Right cardiac atrium (tissue), 5 donors: ENCODE measurements at regions not wholly inside any gene's neighbourhood (a gene's known extent, or its start where the extent isn't known, plus 50 kb on each side); places are given as distances from the start of the nearest gene placed in this dataset.

Source experiments
- ATAC-seq, 2 donors: fragments of 200-7000 bp; cut with Tn5 transposase; one replicate each; pipeline versions ENCODE4 v1.8.0 to v1.9.1; 2020; ENCODE audit warnings: moderate library complexity in 2 of 2, mild to moderate bottlenecking in 1 of 2
- DNase-seq, 3 donors: peaks; one replicate each; pipeline ENCODE4 v3.0.0-alpha.2; 2020
- H3K27ac ChIP-seq: one replicate; pipeline ENCODE4 v1.5.1; 2013; ENCODE audit warnings: mild to moderate bottlenecking, low read length, control low read depth, moderate library complexity
- H3K27me3 ChIP-seq: one replicate; pipeline ENCODE4 v1.6.1; 2013; ENCODE audit not compliant: control insufficient read depth, insufficient read depth
- H3K4me1 ChIP-seq: one replicate; pipeline ENCODE4 v1.6.1; 2013; ENCODE audit warnings: low read length; ENCODE audit not compliant: control insufficient read depth, insufficient read depth
- H3K4me3 ChIP-seq: one replicate; pipeline ENCODE4 v1.5.1; 2013; ENCODE audit warnings: low read length, control low read depth
- H3K9me3 ChIP-seq: one replicate; pipeline ENCODE4 v1.6.1; 2013; ENCODE audit warnings: low read length; ENCODE audit not compliant: control insufficient read depth
- WGBS: extraction: QIAGEN DNeasy Blood & Tissue Kit; methylation state at CpG from one replicate; pipeline ENCODE4 v1.1.7; 2013; 5-methylcytosine and 5-hydroxymethylcytosine counted together
- intact Hi-C, 4 donors: fragments of 100-400 bp; cut with DNase I; formaldehyde crosslinking; loops; one replicate each; pipeline versions ENCODE4 v1.11.0 to v1.14.0; 2022 to 2023
- donor health status: healthy with polysubstance abuse.
- donor health status: DM: no; HTN: yes; CAD: no.
- donor health status: DM: no; HTN: no; CAD: no.
- donor health status: DM: no; HTN: yes; CAD: no; lungs with severe emphysema.
- donor health status: DM: yes; HTN: yes; CAD: no.

- no peak for DNase-seq
- Histone ChIP-seq H3K27ac (no peak overlapping the region), H3K4me3 (no peak overlapping the region), H3K9me3 (no peaks in the 10 kb centered on the region), H3K4me1 (no peaks in the 10 kb centered on the region), H3K27me3 (no peaks in the 10 kb centered on the region)
- no peak for ATAC-seq
- intact Hi-C loops: no loop called here
Observed at GRCh38 chr5:125142458-125142857, 396.0 kb upstream of the ZNF608 start.

GRCh38 chr5:125143011-125143410 lies 396.6 kb upstream of the ZNF608 start:
- H3K4me3 ChIP-seq: no peak overlapping the region
- no peak for DNase-seq
- ATAC-seq: no peak
- intact Hi-C loops: no loop called here
- H3K27me3 ChIP-seq: no peaks in the 10 kb centered on the region
- 94% methylated on average over 2 of the region's 2 CpGs for WGBS
- no peaks in the 10 kb centered on the region for H3K4me1 ChIP-seq
- no peaks in the 10 kb centered on the region for H3K9me3 ChIP-seq
- no peak overlapping the region for H3K27ac ChIP-seq

GRCh38 chr5:125148076-125148475 lies 401.6 kb upstream of the ZNF608 start:
- Histone ChIP-seq H3K4me1 (no peaks in the 10 kb centered on the region), H3K27me3 (no peaks in the 10 kb centered on the region), H3K4me3 (no peak overlapping the region), H3K9me3 (no peaks in the 10 kb centered on the region), H3K27ac (no peak overlapping the region)
- intact Hi-C loops: no loop called here
- no peak for ATAC-seq
- WGBS: 75% methylated on average over 1 of the region's 1 CpG
- no peak for DNase-seq

- no peaks in the 10 kb centered on the region for H3K4me1 ChIP-seq
- no peaks in the 10 kb centered on the region for H3K9me3 ChIP-seq
- H3K27ac ChIP-seq: no peak overlapping the region
- H3K4me3 ChIP-seq: no peak overlapping the region
- DNase-seq (no peak), ATAC-seq (no peak)
- no peaks in the 10 kb centered on the region for H3K27me3 ChIP-seq
- intact Hi-C loops: no loop called here
- 67% methylated on average over 3 of the region's 3 CpGs for WGBS
Observed at GRCh38 chr5:125148706-125149105, 402.3 kb upstream of the ZNF608 start.

- no peak overlapping the region for H3K27ac ChIP-seq
- no peaks in the 10 kb centered on the region for H3K9me3 ChIP-seq
- H3K4me1 ChIP-seq: no peaks in the 10 kb centered on the region
- DNase-seq (no peak), ATAC-seq (no peak)
- no peak overlapping the region for H3K4me3 ChIP-seq
- 51% methylated on average over 3 of the region's 3 CpGs for WGBS
- H3K27me3 ChIP-seq: no peaks in the 10 kb centered on the region
- intact Hi-C loops: no loop called here
Observed at GRCh38 chr5:125149110-125149509, 402.7 kb upstream of the ZNF608 start.

GRCh38 chr5:125149527-125149926 lies 403.1 kb upstream of the ZNF608 start:
- Histone ChIP-seq H3K27ac (no peak overlapping the region), H3K27me3 (no peaks in the 10 kb centered on the region), H3K9me3 (no peaks in the 10 kb centered on the region), H3K4me3 (no peak overlapping the region), H3K4me1 (no peaks in the 10 kb centered on the region)
- ATAC-seq (no peak), DNase-seq (no peak)
- WGBS: 56% methylated on average over 4 of the region's 4 CpGs
- intact Hi-C loops: no loop called here

- H3K27me3 ChIP-seq: no peaks in the 10 kb centered on the region
- DNase-seq: no peak
- intact Hi-C loops: no loop called here
- no peaks in the 10 kb centered on the region for H3K9me3 ChIP-seq
- no peak for ATAC-seq
- no peak overlapping the region for H3K27ac ChIP-seq
- WGBS: 66% methylated on average over 3 of the region's 3 CpGs
- no peaks in the 10 kb centered on the region for H3K4me1 ChIP-seq
- no peak overlapping the region for H3K4me3 ChIP-seq
Observed at GRCh38 chr5:125150041-125150669, 403.7 kb upstream of the ZNF608 start.

- ATAC-seq: no peak
Observed at GRCh38 chr5:125151150-125151900, 404.9 kb upstream of the ZNF608 start.

GRCh38 chr5:125152044-125152443 lies 405.6 kb upstream of the ZNF608 start:
- DNase-seq (no peak), ATAC-seq (no peak)
- intact Hi-C loops: no loop called here
- Histone ChIP-seq H3K27me3 (no peaks in the 10 kb centered on the region), H3K4me1 (no peaks in the 10 kb centered on the region), H3K9me3 (no peaks in the 10 kb centered on the region), H3K27ac (no peak overlapping the region), H3K4me3 (no peak overlapping the region)
- WGBS: 69% methylated on average over 4 of the region's 4 CpGs

More at GRCh38 chr5:125151150-125151900, 404.9 kb upstream of the ZNF608 start:
- Histone ChIP-seq H3K9me3 (no peaks in the 10 kb centered on the region), H3K27ac (no peak overlapping the region), H3K27me3 (no peaks in the 10 kb centered on the region), H3K4me1 (no peaks in the 10 kb centered on the region), H3K4me3 (no peak overlapping the region)
- intact Hi-C loops: no loop called here
- DNase-seq: no peak
- WGBS: 62% methylated on average over 4 of the region's 4 CpGs

- intact Hi-C loops: no loop called here
- Histone ChIP-seq H3K9me3 (no peaks in the 10 kb centered on the region), H3K27me3 (no peaks in the 10 kb centered on the region), H3K27ac (no peak overlapping the region), H3K4me3 (no peak overlapping the region), H3K4me1 (no peaks in the 10 kb centered on the region)
- DNase-seq (no peak), ATAC-seq (no peak)
- WGBS: 88% methylated on average over 13 of the region's 13 CpGs
Observed at GRCh38 chr5:125152461-125153189, 406.2 kb upstream of the ZNF608 start.

- 44% methylated on average over 6 of the region's 6 CpGs for WGBS
- Histone ChIP-seq H3K4me3 (no peak overlapping the region), H3K4me1 (no peaks in the 10 kb centered on the region), H3K27me3 (no peaks in the 10 kb centered on the region), H3K27ac (no peak overlapping the region), H3K9me3 (no peaks in the 10 kb centered on the region)
- ATAC-seq (no peak), DNase-seq (no peak)
- intact Hi-C loops: no loop called here
Observed at GRCh38 chr5:125153231-125153630, 406.8 kb upstream of the ZNF608 start.
